HG02852 (cell line): ENCODE measurements at regions not wholly inside any gene's neighbourhood (a gene's known extent, or its start where the extent isn't known, plus 50 kb on each side); places are given as distances from the start of the nearest gene placed in this dataset.
"Not testable (repeated sequence)": the region's sequence is repeated elsewhere in the genome, so short reads cannot be mapped to it uniquely, and the experiment has no call there.

ENCODE experiments used
- ATAC-seq: cut with Tn5 transposase; IDR thresholded peaks from one replicate; pipeline ENCODE4 v1.9.1; 2021; ENCODE audit warnings: mild to moderate bottlenecking, moderate library complexity; ENCODE audit not compliant: unreplicated experiment

DNA sequence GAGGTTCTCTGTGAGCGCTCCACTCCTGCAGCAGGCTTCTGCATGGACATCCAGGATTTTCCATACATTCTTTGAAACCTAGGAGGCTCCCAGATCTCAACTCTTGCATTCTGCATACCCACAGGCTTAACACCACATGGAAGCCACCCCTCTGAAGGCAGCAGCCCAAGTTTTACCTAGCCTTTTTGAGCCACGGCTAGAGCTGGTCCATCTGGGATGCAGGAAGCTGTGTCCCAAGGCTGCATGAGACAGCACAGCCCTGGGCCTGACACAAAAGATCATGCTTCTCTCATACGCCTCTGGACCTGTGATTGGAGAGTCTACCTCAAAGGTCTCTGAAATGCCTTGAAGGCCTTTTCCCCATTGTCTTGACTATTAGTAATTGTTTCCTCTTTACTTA, 53.6 kb upstream of the RPRM start:
- no peak for ATAC-seq

DNA sequence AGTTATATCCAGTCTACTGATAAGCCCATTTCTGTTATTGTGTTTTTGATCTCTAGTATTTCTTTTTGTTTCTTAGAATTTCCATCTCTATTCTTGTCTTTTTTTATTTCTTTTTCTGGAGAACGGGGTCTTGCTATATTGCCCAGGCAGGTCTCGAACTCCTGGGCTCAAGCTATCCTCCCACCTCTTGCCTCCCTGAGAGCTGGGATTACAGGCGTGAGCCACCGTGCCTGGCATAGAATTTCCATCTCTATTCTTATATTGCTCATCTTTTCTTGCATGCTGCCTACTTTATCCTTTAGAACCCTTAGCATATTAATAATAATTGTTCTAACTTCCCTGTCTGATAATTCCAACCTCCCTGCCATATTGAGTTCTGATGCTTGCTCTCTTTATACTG, 55.2 kb upstream of the RPRM start:
- ATAC-seq = not testable (repeated sequence)

DNA sequence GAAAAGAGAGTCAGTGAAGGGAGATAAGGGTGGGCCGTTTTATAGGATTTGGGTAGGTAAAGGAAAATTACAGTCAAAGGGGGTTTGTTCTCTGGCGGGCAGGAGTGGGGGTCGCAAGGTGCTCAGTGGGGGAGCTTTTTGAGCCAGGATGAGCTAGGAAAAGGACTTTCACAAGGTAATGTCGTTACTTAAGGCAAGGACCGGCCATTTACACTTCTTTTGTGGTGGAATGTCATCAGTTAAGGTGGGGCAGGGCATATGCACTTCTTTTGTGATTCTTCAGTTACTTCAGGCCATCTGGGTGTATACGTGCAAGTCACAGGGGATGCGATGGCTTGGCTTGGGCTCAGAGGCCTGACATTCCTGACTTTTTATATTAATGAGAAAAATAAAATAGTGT, 56.0 kb upstream of the RPRM start:
- ATAC-seq = not testable (repeated sequence)

DNA sequence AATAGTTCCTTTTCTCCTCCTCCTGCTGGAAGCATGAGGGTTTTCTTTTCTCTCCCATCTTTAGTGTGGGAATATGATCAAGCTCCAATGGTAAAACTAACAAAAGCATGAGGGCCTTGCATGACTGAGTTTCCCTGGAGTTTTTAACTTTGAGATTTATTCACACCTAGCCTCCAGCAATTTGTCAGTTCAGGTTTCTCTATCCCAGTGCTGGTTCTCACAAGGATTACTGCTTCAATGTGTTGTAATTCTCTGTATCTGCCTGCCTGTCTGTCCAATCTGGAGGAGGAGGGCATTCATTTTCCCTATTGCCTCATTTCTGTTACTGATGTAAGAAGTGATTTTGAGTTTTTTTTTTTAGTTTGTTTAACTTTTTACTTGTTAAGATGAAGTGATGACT, 57.6 kb upstream of the RPRM start:
- no peak for ATAC-seq

DNA sequence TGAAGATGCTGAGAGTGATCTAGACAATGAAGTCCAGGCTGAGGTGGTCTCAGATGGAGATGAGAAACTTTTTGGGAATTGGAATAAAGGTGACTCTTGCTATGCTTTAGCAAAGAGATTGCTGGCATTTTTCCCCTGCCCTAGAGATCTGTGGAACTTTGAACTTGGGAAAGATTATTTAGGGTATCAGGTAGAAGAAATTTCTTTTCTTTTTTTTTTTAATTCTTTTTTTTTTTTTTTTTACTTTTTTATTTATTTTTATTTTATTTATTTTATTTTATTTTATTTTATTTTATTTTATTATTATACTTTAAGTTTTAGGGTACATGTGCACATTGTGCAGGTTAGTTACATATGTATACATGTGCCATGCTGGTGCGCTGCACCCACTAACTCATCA, 59.5 kb upstream of the RPRM start:
- not testable (repeated sequence) for ATAC-seq

DNA sequence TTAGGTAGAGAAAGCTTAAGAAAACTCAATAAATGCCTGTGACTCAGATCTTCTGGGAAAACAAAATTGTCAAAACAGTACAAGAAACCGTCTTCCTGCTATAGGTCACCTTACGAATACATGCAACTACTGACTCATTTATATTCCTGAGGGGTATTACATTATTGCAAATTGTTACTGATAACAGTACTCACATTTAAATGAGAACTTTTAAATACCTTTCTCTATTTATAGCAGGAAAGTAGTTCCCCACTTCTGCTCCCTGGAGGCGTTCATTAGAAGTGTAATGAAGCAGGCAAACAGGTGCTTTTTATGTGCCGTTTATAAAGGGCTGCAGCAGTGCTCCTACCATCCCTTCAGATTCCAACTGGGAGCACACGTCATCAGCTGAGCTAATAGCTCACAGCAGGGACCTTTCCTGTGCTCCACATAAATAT, 65.1 kb upstream of the RPRM start:
- ATAC-seq = peak; percentile 95

DNA sequence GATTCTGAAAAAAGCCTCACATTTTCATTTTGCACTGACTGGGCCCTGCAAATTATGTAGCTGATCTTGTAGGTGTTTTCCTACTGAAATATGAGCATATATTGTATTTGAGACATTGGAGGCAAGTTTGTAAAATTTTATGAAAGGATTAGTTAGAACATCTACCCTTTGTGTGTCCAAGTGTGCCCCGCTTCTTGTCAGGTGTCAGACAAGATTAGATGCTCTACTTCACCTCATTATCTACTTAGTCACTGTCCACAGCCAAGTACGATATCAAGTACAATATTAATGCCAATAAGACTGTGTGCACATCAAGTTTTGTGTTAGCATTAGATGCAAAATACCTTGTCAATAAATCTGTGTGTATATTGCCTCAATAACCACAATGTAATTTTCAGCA, 67.8 kb upstream of the RPRM start:
- ATAC-seq = no peak

DNA sequence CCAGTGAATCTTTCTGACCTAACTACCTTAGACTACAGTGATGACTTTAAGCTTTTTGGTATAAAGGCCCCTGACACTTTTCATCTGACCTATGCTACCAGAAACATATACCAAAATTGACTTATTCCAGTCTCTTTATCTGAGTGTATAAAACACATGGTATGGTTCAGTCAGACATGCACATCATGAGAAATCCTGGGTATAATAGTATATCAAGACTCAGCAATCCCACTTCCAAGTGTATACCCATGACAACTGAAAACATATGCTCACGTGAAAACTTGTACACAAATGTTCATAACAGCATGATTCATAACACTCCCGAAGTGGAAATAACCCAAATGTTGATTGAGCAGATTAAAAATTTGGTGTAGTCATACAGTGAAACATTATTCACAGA, 70.0 kb upstream of the RPRM start:
- ATAC-seq = no peak

DNA sequence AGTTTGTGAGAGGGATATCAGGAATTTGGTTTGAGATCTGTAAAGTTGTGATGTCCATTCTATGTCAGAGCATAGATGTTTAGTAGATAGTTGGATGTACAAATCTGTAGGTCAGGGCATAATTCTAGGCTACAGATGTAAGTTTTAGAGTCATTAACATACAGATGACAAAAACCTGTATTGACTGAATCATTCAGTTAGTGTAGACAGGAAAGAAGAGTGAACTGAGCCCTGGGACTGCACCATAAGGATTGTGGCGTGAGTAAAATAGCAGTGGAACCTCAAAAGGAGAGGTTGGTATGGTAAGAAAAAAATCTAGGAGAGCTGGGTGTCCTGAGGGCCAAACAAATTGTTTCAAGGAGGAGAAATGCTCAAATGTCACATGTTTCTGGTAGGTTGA, 73.1 kb upstream of the RPRM start:
- no peak for ATAC-seq

DNA sequence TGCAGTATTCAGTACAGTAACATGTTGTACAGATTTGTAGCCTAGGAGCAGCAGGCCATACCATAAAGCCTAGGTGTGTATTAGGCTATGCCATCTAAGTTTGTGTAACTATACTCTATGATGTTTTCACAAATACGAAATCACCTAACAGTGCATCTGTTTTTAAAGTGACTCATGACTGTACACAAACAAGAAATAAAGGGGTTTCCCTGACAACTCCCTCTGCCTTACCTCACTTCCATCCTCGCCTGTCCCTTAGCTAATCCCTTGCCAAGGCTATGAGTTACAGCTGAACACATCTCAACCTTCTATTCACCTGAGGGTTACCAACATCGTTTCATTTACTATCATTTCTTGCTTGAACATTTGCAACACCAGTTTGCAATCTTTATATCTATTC, 78.6 kb upstream of the RPRM start:
- ATAC-seq = no peak

DNA sequence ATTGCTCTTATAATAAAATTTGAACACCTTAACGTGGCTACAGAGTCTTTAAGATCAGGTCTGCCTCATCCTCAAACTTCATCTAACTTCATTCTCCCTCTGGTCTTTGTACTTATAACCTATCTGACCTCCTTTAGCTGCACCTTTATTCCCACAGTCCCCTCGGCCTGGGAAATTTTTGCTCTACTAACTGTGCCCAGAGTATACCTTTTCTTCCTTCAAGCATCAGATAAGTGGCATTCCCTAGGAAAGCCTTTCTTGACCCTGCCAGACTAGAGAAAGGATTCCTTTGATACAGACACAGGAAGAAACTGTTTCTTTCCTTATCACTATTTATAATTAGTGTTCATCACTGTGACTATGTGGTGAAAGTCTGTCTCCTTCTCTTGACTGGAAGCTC, 79.2 kb upstream of the RPRM start:
- ATAC-seq = no peak

DNA sequence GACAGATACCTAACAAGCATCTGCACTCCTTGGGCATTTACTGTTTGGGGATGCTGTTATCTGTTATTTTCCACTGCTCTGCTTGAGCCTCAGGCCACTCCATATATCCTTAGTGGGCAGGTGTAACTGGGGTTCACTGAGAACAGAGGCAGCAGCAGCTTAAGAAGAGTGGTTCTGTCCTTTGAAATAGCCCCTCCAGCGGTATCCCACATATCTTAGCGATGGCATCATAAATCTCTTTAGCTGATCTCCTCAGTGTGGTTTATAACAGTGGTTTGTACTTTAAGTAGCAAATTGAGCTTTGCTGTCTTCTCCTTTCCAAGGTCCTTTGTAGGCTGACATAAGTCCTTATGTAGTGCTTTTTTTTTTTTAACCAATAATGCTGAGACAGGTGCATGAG, 79.7 kb upstream of the RPRM start:
- no peak for ATAC-seq

DNA sequence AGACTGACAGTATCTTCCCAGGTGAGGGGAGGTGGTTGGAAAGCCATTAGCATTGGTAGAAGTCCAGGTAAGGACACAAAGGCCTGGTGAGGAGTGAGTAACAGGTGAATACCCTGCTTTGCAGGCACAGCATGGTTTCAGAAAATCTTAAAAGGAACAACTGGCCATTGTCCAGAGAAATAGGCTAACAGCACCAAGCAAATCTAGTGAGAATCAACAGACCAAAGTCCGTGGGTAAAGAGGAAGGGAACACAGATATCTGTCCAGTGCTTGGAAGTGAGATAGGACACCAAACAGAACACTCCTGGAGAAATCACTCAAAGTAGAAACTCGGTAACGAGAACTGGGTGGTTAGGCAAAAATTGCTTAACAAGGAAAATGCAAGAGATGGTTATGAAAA, 88.8 kb upstream of the RPRM start:
- ATAC-seq = no peak

DNA sequence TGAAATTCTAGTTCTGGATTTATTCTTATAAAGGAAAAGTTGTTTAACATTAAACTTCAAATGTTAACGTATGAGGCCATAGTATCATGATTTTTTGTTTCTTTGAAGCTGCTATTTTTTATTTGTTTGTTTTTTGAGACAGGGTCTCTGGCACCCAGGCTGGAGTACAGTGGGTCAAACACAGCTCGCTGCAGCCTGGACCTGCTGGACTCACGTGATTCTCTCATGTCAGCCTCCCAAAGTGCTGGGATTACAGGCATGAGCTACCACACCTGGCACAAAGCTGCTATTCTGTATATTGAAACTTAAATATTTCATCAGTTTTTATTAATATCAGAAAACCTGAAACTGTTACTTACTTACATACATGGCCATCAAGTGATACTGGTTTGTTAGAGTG, 89.5 kb upstream of the RPRM start:
- no peak for ATAC-seq

DNA sequence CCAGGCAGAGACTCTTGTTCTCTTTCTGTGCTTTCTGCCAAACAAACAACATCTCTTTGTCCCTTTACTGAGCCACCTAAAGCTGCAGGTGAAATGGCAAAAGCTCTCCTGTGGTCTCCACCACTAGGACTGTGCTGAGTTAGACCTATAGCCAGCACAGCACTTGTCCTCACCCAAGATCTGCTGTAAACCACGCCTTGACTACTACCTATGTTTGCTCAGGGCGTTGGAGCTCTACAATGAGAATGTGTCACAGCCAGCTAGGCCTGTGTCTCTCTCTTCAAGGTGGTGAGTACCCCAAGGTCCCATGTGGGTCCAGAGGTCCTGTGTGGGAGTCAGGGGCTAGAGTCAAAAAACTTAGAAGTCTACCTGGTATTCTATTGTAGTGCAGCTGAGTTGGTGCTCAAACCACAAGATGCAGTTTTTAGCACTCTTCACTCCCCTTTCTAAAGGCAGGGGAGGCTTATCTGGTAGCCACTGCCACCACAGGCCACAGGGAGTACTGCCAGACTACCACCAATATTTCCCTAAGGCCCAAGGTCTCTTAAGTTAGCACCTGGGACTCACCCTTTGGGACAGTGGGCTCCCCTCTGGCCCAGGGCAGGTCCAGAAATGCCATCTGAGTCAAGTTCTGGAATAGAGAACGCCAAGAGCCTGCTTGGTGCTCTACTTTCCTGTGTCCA, 96.8 kb upstream of the RPRM start:
- no peak for ATAC-seq

DNA sequence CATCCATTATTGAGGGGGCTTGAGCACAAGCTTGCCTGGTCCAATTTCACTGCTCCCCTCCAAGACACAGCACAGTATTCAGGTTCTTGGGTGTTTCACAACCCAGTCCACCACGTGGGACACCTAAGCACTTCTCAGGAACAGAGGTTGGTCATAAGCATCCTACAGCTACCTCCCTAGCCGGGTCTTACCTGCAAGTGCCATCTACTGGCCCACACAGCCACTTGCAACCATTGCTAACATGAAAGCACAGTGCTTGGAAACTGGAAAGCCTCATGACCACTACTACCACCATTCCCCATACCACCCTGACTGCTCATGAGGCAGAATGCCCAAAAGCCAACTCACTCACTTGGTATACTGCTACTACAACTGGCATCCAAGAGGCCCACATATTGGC, 105.7 kb upstream of the RPRM start:
- no peak for ATAC-seq

DNA sequence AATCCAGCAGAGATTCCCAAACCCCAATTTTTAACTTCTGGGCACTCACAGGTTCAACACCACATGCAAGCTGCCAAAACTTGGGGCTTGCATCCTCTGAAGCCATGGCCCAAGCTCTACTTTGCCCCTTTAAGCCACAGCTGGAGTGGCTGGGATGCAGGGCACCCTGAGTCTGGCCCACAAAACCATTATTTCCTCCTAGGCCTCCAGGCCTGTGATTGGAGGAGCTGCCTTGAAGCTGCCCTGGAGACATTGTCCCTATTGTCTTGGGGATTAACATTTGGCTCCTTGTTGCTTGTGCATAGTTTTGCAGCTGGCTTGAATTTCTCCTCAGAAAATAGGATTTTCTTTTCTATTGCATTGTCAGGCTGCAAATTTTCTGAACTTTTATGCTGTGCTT, 109.8 kb upstream of the RPRM start:
- ATAC-seq = no peak

DNA sequence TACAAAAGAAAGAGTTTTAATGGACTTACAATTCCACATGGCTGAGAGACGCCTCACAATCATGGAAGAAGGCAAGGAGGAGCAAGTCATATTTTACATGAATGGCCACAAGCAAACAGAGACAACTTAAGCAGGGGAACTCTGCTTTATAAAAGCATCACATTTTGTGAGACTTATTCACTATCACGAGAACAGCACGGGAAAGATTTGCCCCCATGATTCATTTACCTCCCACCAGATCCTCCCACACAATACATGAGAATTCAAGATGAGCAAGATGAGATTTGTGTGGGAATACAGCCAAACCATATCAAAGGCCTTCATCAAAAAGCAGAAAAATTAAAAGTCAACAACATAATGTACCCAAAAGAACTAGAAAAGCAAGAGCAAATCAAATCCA, 111.0 kb upstream of the RPRM start:
- no peak for ATAC-seq

DNA sequence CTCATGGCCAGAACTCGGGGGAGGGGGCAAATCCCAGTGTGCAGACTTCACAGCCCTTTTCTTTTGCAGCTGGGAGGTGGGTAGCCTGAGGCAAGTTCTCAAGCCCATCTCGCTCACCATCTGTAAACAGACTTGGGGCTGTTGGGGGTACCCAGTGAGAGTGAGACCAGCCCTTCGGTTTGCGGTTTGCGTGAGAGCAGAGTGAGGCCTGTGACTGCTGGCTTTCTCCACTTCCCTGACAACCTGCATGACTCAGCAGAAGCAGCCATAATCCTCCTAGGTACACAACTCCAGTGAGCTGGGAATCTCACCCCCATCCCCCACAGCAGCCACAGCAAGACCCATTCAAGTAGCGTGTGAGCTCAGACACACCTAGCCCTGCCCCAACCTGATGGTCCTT, 114.5 kb upstream of the RPRM start:
- ATAC-seq = not testable (repeated sequence)

DNA sequence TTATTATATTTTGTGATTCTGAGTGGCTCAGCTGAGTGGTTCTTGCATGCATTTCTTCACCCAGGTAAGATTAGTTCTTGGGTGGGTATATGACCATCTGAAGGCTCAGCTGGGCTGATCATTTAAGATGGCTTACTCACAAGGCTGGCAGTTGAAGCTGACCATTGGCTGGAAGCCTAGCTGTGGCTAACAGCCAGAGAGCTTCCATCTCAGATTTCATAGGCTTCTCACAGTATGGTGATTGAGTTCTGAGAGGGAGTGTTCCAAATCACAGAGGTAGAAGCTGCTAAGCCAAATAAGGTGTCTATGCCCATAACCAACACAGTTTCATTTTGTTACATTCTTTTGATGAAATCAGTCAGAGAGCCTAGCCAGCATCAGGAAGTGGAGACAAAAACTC, 117.4 kb upstream of the RPRM start:
- no peak for ATAC-seq

DNA sequence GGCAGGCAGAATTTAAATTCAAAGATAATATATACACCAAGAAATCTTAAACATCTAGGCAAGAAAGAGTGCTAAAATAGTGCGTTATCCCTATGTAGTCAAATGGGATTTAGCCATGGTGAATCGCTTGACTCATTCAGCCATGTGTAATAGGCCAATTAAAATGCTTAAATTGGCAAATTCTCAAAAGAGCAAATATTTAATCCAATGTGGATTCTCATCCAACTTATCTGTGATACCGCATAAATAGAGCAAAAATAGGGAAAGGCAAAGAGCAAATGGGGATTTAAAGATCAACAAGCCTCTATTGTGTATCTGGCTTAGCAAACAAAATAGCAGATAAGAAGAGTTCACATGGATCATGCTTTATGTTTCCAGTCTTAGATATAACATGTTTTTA, 123.2 kb upstream of the RPRM start:
- no peak for ATAC-seq

DNA sequence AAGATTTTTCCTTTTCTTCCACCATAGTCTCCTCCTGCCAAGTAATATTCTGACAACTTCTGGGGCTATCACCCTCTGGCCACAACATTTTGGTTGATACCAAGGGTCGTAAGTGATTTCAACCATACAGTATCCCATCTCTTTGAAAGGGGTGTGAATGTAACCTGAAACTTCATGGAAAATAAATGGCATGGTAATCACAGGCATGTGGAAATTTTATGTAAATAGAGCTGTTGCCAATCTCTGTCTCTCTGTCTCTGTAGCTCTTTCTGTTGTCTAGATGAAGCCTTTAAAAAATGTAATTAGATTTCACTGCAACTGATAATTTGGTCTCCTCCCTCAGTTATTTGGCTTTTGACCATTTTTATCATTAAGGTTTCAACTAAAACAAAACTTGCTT, 125.6 kb upstream of the RPRM start:
- no peak for ATAC-seq

DNA sequence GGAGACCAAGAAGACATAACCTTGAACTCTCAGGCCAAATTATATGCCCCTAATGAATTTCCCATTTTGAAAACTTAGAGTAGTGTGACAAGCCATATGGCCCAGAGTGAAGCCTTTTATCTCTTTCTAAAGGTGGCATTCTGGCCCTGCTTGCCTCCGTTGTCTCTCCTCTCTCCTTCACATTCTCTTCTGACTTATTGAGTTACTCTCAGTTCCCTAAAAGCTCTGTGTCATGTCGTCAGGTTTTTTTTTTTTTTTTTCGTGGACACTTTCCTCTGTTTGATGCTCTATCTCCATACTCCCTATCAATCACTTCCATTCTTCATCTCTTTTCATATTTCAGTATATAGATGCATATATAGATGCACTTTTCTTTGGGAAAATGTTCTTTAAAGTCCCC, 128.1 kb upstream of the RPRM start:
- no peak for ATAC-seq

DNA sequence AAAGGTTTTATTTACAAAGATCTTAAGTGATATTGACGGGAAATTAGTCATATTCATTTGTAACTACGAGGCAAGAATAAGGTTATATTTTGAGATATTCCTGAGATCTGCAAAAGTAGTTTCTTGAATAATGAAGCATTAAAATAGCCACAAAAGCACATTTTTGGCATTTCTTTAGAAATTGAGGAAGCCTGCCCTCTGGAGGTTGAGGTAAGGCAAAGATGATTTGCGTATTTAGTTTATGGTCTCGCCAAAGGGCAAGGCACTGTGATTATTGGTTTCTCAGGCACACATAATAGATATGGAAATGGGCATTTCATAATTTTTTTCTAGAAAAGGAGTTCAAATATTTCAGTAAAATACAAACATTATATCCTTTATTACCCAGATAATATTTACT, 143.7 kb upstream of the RPRM start:
- ATAC-seq = no peak
